Sigmoid colon (tissue), 4 donors: ENCODE measurements at regions not wholly inside any gene's neighbourhood (a gene's known extent, or its start where the extent isn't known, plus 50 kb on each side); places are given as distances from the start of the nearest gene placed in this dataset.

Source experiments
- CTCF ChIP-seq, 4 experiments: fragments of 450-650 bp in 3 of 4; fragments of 200-600 bp in 1 of 4; IDR thresholded peaks; one replicate each; pipeline ENCODE4 v1.5.1; 2016 to 2019; ENCODE audit warnings: antibody characterized with exemption in 4 of 4, mild to moderate bottlenecking in 3 of 4, moderate library complexity in 2 of 4
- EP300 ChIP-seq, 4 donors: sonication (generic); formaldehyde crosslinking; IDR thresholded peaks; one replicate each; pipeline ENCODE4 v1.6.1; 2017; ENCODE audit warnings: antibody characterized with exemption in 4 of 4
- POLR2A ChIP-seq, 2 donors: fragments of 450-650 bp; IDR thresholded peaks; one replicate each; pipeline ENCODE4 v1.6.1; 2016; ENCODE audit warnings: antibody characterized with exemption in 2 of 2, mild to moderate bottlenecking in 2 of 2, moderate library complexity in 2 of 2
- POLR2AphosphoS5 ChIP-seq, 4 donors: sonication (generic); formaldehyde crosslinking; IDR thresholded peaks; one replicate each; pipeline ENCODE4 v1.6.1; 2017; ENCODE audit warnings: antibody characterized with exemption in 4 of 4

GRCh38 chr5:67746103-67746502, 469.5 kb upstream of the PIK3R1 start:
- TF ChIP-seq POLR2A (IDR thresholded peaks at IDR 0.05) (no peak), EP300 (IDR thresholded peaks at IDR 0.05) (no peak), CTCF (IDR thresholded peaks at IDR 0.05) (no peak), POLR2AphosphoS5 (IDR thresholded peaks at IDR 0.05) (no peak)
